IMR-90 (cell line): ENCODE measurements at regions not wholly inside any gene's neighbourhood (a gene's known extent, or its start where the extent isn't known, plus 50 kb on each side); places are given as distances from the start of the nearest gene placed in this dataset.

Experiments
- ATAC-seq: fragments of 200-7000 bp; cut with Tn5 transposase; 2 replicates; pipeline ENCODE4 v1.9.1; 2020; ENCODE audit warnings: low read depth, mild to moderate bottlenecking, moderate library complexity
- BruUV-seq: library from RNA; stranded (reverse); fragments of 400-500 nt; replicated peaks from 2 replicates; lab custom pipeline; 2021; lab: Mats Ljungman, UMichigan
- CTCF ChIA-PET: fragments of 300-600 bp; formaldehyde crosslinking; extraction: SDS; loops from one replicate; lab custom pipeline; 2021; ENCODE audit warnings: antibody characterized with exemption; lab: Yijun Ruan, JAX
- POLR2A ChIA-PET: fragments of 300-600 bp; sonication (Branson Sonifier 250); formaldehyde crosslinking; loops from one replicate; lab custom pipeline; 2022; ENCODE audit warnings: antibody characterized with exemption; ENCODE audit not compliant: unreplicated experiment; lab: Charles Lee
- DNase-seq: peaks from one replicate; pipeline ENCODE4 v3.0.0; 2013
- H2AFZ ChIP-seq: replicated peaks from 2 replicates; pipeline ENCODE3; 2013; ENCODE audit warnings: low read length, mild to moderate bottlenecking; ENCODE audit not compliant: poor library complexity
- H2AK5ac ChIP-seq: 2 replicates; pipeline ENCODE4 v1.6.1; 2013; ENCODE audit warnings: low read depth, low read length, inconsistent platforms
- H2AK9ac ChIP-seq: replicated peaks from 2 replicates; pipeline ENCODE3; 2013; ENCODE audit warnings: mild to moderate bottlenecking, low read depth, low read length, moderate library complexity; ENCODE audit not compliant: poor library complexity
- H2BK120ac ChIP-seq: 2 replicates; pipeline ENCODE4 v1.6.1; 2013; ENCODE audit warnings: low read depth, low read length, inconsistent platforms
- H2BK15ac ChIP-seq: 3 replicates; pipeline ENCODE4 v1.6.1; 2013; ENCODE audit warnings: low read depth, low read length, inconsistent platforms
- H2BK20ac ChIP-seq: 2 replicates; pipeline ENCODE4 v1.6.1; 2013; ENCODE audit warnings: low read depth, mild to moderate bottlenecking, inconsistent platforms, low read length, moderate library complexity
- H2BK5ac ChIP-seq: 2 replicates; pipeline ENCODE4 v1.6.1; 2013; ENCODE audit warnings: mild to moderate bottlenecking, low read depth, low read length, inconsistent platforms; ENCODE audit not compliant: poor library complexity, severe bottlenecking
- H3K14ac ChIP-seq: replicated peaks from 2 replicates; pipeline ENCODE4 v1.6.1; 2013; ENCODE audit warnings: low read depth, low read length, inconsistent platforms
- H3K18ac ChIP-seq: 2 replicates; pipeline ENCODE4 v1.6.1; 2013; ENCODE audit warnings: low read depth, low read length, control low read depth
- H3K23ac ChIP-seq: 2 replicates; pipeline ENCODE4 v1.6.1; 2013; ENCODE audit warnings: low read depth, low read length, inconsistent platforms
- H3K27ac ChIP-seq: 2 replicates; pipeline ENCODE4 v1.5.1; 2013; ENCODE audit warnings: mild to moderate bottlenecking, control low read depth, low read length; ENCODE audit not compliant: insufficient read depth
- H3K27me3 ChIP-seq: 2 replicates; pipeline ENCODE4 v1.6.1; 2013; ENCODE audit warnings: low read length; ENCODE audit not compliant: control insufficient read depth, insufficient read depth
- H3K36me3 ChIP-seq: 2 replicates; pipeline ENCODE4 v1.6.1; 2013; ENCODE audit warnings: low read length, mixed read lengths; ENCODE audit not compliant: control insufficient read depth, insufficient read depth
- H3K4ac ChIP-seq: 2 replicates; pipeline ENCODE4 v1.6.1; 2013; ENCODE audit warnings: low read depth, low read length, inconsistent platforms
- H3K4me1 ChIP-seq: 2 replicates; pipeline ENCODE4 v1.6.1; 2013; ENCODE audit warnings: low read length, mixed read lengths; ENCODE audit not compliant: control insufficient read depth, insufficient read depth
- H3K4me2 ChIP-seq: 2 replicates; pipeline ENCODE4 v1.6.1; 2013; ENCODE audit warnings: low read depth, mild to moderate bottlenecking, control low read depth, low read length, moderate library complexity
- H3K4me3 ChIP-seq: 2 replicates; pipeline ENCODE4 v1.5.1; 2013; ENCODE audit warnings: low read depth, mild to moderate bottlenecking, control low read depth, low read length, moderate library complexity; ENCODE audit not compliant: insufficient read depth
- H3K56ac ChIP-seq: 2 replicates; pipeline ENCODE4 v1.6.1; 2013; ENCODE audit warnings: low read length, inconsistent platforms; ENCODE audit not compliant: insufficient read depth; ENCODE audit errors: extremely low read depth
- H3K79me1 ChIP-seq, 2 experiments: 2 replicates each; pipeline ENCODE4 v1.6.1; 2013; ENCODE audit warnings: low read length in 2 of 2, inconsistent platforms in 1 of 2, low read depth in 1 of 2
- H3K9ac ChIP-seq: 2 replicates; pipeline ENCODE4 v1.6.1; 2013; ENCODE audit warnings: low read depth, low read length, control low read depth
- H3K9me1 ChIP-seq: 2 replicates; pipeline ENCODE4 v1.6.1; 2013; ENCODE audit warnings: low read length, inconsistent platforms; ENCODE audit not compliant: insufficient read depth
- H3K9me3 ChIP-seq: 2 replicates; pipeline ENCODE4 v1.6.1; 2013; ENCODE audit warnings: low read length; ENCODE audit not compliant: control insufficient read depth, insufficient read depth
- H4K20me1 ChIP-seq: 2 replicates; pipeline ENCODE4 v1.6.1; 2013; ENCODE audit warnings: low read length, inconsistent platforms; ENCODE audit not compliant: insufficient read depth
- H4K5ac ChIP-seq: 2 replicates; pipeline ENCODE4 v1.6.1; 2013; ENCODE audit warnings: mild to moderate bottlenecking, low read depth, low read length, control low read depth
- H4K8ac ChIP-seq, 2 experiments: 2 replicates each; pipeline ENCODE4 v1.6.1; 2013; ENCODE audit warnings: low read depth in 2 of 2, low read length in 2 of 2, control low read depth in 1 of 2, inconsistent platforms in 1 of 2
- H4K91ac ChIP-seq: 2 replicates; pipeline ENCODE4 v1.6.1; 2013; ENCODE audit warnings: low read depth, low read length, inconsistent platforms; ENCODE audit not compliant: insufficient read depth
- CHD1 ChIP-seq: IDR thresholded peaks from 2 replicates; pipeline ENCODE4 v1.6.1; 2012; ENCODE audit warnings: low read depth, low read length, improper control_type of control experiment
- ELK1 ChIP-seq: fragments of 150-350 bp; IDR thresholded peaks from 2 replicates; pipeline ENCODE4 v1.6.1; 2016; ENCODE audit warnings: low read depth, mild to moderate bottlenecking, low read length, moderate library complexity, borderline replicate concordance
- POLR2A ChIP-seq: IDR thresholded peaks from 2 replicates; pipeline ENCODE4 v1.6.1; 2012; ENCODE audit warnings: mild to moderate bottlenecking, low read depth, low read length
- RCOR1 ChIP-seq: IDR thresholded peaks from 2 replicates; pipeline ENCODE4 v1.6.1; 2012; ENCODE audit warnings: mild to moderate bottlenecking, low read length, improper control_type of control experiment; ENCODE audit not compliant: insufficient replicate concordance
- USF2 ChIP-seq: fragments of 150-350 bp; IDR thresholded peaks from 2 replicates; pipeline ENCODE4 v1.6.1; 2017; ENCODE audit warnings: mild to moderate bottlenecking, antibody characterized with exemption, low read length, low read depth
- WGBS, 2 experiments: methylation state at CpG; one replicate each; pipeline versions ENCODE4 v1.1.5 to v1.1.7; 2013; ENCODE audit warnings: missing lambda C conversion rate in 2 of 2; ENCODE audit not compliant: insufficient read length in 1 of 2; ENCODE audit errors: extremely low coverage in 2 of 2; 5-methylcytosine and 5-hydroxymethylcytosine counted together
- dilution Hi-C: fragments of 300-500 bp; cut with HindIII; formaldehyde crosslinking; loops from one replicate; pipeline ENCODE4 v1.14.3; 2018; ENCODE audit warnings: low sequenced_read_pairs; ENCODE audit not compliant: unreplicated experiment
- in situ Hi-C: fragments of 300-500 bp; cut with MboI; formaldehyde crosslinking; loops from 3 replicates; pipeline ENCODE4 v1.14.3; 2019; ENCODE audit warnings: low sequenced_read_pairs, inconsistent platforms, mixed read lengths
- intact Hi-C: fragments of 100-400 bp; cut with micrococcal nuclease; formaldehyde crosslinking; loops from 2 replicates; pipeline ENCODE4 v1.10.0; 2022

DNA sequence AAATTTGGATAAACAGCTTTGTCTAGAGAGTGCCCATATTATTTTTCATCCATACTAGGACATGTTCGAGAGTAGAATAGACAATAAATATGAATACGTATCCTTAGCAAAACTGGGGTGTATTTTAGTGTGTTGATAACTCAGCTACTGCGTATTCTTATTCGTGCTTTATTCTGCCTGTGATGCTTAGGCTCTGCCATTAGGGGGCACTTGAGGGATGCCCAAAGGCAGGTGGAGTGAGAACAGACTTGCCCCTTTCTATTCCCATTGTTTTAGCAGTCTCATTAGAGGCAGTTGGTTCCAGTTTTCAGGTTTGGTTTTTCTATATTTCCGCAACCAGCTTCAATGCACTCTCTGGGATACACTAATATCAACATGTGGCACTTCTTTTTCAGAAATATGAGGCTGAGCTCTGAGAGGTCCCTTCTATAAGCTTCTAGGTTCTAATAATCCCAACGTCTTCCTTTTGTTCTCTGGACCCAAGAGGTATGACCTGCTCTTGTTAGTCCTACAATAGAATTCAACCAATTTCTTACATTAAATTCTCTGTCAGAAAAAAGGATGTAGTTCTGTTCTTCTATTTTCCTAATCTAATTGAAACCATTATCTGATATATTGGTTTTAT, 985.7 kb upstream of the FBXO33 start:
- WGBS, 2 experiments = 40% methylated on average over 3 of the region's 6 CpGs; no CpG with 5 or more reads in 1 of the 2 experiments
- no peak overlapping the region for H3K9ac ChIP-seq
- no peak overlapping the region for H3K4me3 ChIP-seq
- H3K4me2 ChIP-seq = no peak overlapping the region
- no peaks in the 10 kb centered on the region for H4K20me1 ChIP-seq
- no peak overlapping the region for H2BK20ac ChIP-seq
- BruUV-seq = no TSS peak
- ChIA-PET CTCF (no interaction called here), POLR2A (interaction anchor here (0.6 kb wide), 1 partner anchor 949 kb away, joined by 4 read pairs; no protein-coding TSS in a partner anchor)
- no peak overlapping the region for H3K27ac ChIP-seq
- H3K4me1 ChIP-seq = no peaks in the 10 kb centered on the region
- H2AK9ac ChIP-seq = no peak overlapping the region
- TF ChIP-seq ELK1 (no peak), POLR2A (no peak), CHD1 (no peak), RCOR1 (no peak), USF2 (no peak)
- H3K4ac ChIP-seq = no peak overlapping the region
- no peaks in the 10 kb centered on the region for H3K79me1 ChIP-seq
- H2AFZ ChIP-seq = no peak overlapping the region
- in situ Hi-C loops = no loop called here
- no peak overlapping the region for H3K18ac ChIP-seq
- H2BK15ac ChIP-seq = no peak overlapping the region
- intact Hi-C loops = no loop called here
- no peak overlapping the region for H3K23ac ChIP-seq
- no peak overlapping the region for H3K56ac ChIP-seq
- peaks cover 6% of the 10 kb centered on the region; the same call in 1 of the 2 replicates for H3K9me3 ChIP-seq
- no peak overlapping the region for H4K91ac ChIP-seq
- no peak overlapping the region for H3K14ac ChIP-seq
- ATAC-seq (no peak), DNase-seq (no peak)
- H2AK5ac ChIP-seq = no peak overlapping the region
- no peak overlapping the region for H4K5ac ChIP-seq
- no peaks in the 10 kb centered on the region for H3K9me1 ChIP-seq
- dilution Hi-C loops = no loop called here
- no peak overlapping the region for H2BK5ac ChIP-seq
- no peaks in the 10 kb centered on the region for H3K36me3 ChIP-seq
- H3K27me3 ChIP-seq = no peaks in the 10 kb centered on the region
- no peak overlapping the region for H4K8ac ChIP-seq
- H2BK120ac ChIP-seq = no peak overlapping the region
